NCI-H1930 (cell line): ENCODE measurements at regions not wholly inside any gene's neighbourhood (a gene's known extent, or its start where the extent isn't known, plus 50 kb on each side); places are given as distances from the start of the nearest gene placed in this dataset.
A peak's percentile ranks its signal among the peaks of the same experiment; 100 is the strongest.
"Not testable (repeated sequence)": the region's sequence is repeated elsewhere in the genome, so short reads cannot be mapped to it uniquely, and the experiment has no call there.

ENCODE experiments used
- DNase-seq, 2 experiments: peaks; one replicate each; lab custom pipeline; 2025; lab: John Stamatoyannopoulos, UW

DNA sequence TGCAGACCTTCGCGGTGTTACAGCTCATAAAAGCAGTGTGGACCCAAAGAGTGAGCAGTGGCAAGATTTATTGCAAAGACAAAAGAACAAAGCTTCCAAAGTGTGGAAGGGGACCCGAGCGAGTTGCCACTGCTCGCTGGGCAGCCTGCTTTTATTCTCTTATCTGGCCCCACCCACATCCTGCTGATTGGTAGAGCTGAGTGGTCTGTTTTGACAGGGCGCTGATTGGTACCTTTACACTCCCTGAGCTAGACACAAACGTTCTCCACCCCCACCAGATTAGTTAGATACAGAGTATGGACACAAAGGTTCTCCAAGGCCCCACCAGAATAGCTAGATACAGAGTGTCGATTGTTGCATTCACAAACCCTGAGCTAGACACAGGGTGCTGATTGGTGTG, 156.2 kb upstream of the GIMD1 start:
- not testable (repeated sequence) for DNase-seq

DNA sequence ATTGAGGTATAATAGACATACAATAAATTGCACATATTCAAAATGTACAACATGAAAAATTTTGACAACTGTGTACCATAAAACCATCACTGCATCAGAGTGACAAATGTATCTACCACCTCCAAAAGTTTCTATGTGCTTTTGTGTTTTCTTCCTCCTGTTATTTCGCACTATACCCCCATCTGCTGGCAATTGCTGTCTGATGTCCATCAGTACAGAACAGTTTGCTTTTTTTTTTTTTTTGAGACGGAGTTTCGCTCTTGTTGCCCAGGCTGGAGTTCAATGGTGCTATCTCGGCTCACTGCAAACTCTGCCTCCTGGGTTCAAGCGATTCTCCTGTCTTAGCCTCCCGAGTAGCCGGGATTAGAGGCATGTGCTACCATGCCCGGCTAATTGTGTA, 154.3 kb upstream of the GIMD1 start:
- no peak for DNase-seq

DNA sequence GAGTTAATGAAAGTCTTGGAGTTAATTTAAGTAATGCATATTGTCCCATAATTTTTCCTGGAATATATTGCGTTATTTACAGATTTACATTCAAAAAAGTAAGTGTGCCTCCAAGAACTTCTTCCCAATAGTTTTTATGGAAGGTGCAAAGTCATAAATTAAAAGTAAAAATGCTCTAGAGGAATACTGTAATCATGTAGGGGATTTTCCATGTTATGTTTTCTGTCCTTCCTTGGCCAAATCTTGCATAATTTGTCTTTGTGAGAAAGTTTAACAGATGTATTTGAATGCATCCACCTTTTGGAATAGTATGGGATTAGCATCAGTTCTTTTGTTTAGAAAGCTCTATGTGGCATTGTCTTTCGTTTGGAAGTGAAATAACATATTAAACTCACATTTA, 144.1 kb upstream of the GIMD1 start:
- no peak for DNase-seq

- no peak for DNase-seq
Observed at GRCh38 chr4:106507440-106507839, 138.9 kb upstream of the GIMD1 start.

- no peak for DNase-seq
Observed at GRCh38 chr4:106503116-106504050, 134.8 kb upstream of the GIMD1 start.

DNA sequence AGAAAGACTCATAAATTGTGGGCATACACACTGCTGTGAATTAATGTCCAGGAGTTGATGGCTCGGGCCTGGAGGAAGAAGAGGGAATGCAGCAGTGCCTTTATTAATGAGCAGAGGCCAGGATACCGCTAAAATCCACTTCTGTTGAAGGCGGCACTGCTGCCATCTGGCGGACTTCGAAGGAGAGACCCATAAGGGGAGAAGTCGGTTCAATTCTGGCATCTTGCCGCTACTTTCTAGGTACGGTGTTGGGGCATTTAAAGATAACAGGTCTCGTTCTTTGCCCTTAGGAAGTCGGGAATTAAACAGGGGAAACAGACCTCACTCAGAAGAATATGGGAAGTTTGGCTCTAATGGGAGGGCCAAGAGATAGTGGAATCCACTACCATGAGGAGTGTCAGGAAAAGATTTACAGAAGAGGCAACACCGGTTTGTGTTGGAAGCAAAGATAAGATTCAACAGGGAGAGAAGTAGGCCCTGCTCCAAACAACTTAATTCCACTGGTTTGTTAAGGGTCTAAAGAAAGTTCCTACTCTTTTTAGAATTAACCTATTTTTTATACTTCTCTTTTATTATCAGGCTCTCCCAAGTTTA, 133.6 kb upstream of the GIMD1 start:
- DNase-seq = peak in 1 of 2 experiments; percentile 3

- no peak for DNase-seq
Observed at GRCh38 chr4:106497271-106497670, 128.7 kb upstream of the GIMD1 start.

- DNase-seq = no peak
Observed at GRCh38 chr4:106496061-106496460, 127.5 kb upstream of the GIMD1 start.

GRCh38 chr4:106495476-106495875, 126.9 kb upstream of the GIMD1 start:
- DNase-seq = no peak

- DNase-seq = no peak
Observed at GRCh38 chr4:106494066-106494465, 125.5 kb upstream of the GIMD1 start.

DNA sequence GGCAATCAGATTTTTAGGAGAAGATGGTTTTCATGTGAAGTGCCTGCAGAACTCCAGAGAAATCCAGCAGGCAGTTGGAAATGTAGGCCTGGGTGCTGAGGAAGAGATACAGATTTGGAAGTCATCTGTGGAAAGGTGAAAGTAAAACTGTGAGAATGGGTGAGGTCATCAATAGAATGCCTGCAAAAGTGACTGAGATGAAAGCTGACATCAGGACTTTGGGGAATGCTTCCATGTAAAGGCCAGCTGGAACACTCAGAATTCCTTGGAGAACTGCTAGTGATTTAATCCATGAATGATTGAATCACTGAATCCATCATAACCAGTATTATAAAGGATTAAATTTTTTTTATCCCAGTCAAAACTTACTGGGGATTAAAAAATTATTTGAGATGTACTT, 124.5 kb upstream of the GIMD1 start:
- no peak for DNase-seq

DNA sequence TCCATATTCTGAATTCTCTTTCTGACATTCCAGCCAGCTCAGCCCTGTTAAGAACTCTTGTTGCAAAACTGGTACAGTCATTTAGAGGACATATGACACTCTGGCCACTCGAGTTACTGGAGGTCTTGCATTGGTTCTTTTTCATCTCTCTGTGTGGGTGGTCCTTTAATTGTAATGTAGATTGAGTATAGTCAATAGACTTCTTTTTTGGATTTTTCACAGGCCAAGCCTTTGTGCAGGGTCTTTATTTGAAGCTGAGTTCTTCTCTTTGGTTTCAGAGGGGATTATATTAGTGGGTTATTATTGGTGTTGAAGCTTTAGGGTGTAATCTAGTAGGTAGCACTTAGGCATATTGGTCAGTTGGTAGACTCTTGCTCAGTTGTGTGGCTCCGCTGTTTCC, 118.0 kb upstream of the GIMD1 start:
- DNase-seq = no peak

DNA sequence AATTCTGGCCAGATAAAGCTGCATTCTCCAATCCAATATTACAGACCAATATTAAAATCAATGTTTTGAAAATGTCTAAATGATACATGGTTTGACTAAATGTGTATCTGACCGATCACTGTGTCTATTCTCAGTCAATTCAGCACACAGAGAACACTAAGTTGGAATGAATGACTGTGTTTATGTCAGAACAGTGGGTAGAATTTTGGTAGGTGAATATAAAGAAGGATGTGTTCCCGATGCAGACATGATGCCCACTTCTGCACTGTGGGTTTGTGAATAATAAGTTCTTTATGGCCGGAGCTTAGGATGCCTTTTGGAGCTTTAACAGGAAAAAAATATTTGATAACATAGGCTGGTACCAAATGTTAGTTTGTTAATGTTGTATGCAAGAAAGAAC, 113.2 kb upstream of the GIMD1 start:
- DNase-seq = no peak

GRCh38 chr4:106478152-106478551, 109.6 kb upstream of the GIMD1 start:
- DNase-seq = peak in 1 of 2 experiments; percentile 48

GRCh38 chr4:106476741-106477140, 108.2 kb upstream of the GIMD1 start:
- no peak for DNase-seq

DNA sequence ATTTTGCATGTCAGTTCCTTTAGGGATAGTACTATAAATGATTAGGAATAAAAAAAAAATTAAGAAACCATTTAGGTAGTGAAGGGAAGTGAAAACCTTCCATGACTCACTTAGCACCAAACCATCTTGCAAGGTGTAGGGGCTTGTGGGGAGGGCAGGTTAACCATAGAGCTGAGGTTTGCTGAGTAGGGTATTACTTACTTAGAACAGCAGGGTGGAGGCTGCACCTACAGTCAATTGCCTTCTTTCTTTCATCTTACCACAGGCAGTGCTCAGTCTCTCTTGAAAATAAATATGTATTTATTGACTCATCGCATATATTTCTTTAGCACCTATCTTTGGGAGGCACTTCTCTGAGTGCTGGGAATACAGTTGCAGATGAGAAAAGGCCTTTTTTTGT, 104.9 kb upstream of the GIMD1 start:
- DNase-seq = no peak

- DNase-seq = no peak
Observed at GRCh38 chr4:106471151-106471550, 102.6 kb upstream of the GIMD1 start.

DNA sequence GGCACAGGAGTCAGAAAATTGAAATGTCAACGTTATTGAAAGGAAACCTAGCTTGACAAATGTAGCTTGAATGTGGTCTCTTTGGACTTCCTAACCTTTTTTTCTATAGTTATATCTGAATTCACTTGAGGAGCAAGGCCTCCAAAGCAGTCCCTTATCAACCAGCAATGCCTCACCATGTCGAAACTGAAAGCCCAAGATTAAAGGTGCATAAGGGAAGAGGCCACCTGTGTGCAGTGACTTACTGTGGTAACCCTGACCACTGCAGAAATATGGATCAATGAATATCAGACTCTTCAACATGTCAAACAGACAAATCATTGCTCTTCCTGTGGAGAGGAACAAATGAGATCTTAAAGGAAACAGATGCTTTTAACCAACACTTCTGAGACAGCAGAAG, 95.0 kb upstream of the GIMD1 start:
- DNase-seq = no peak

- no peak for DNase-seq
Observed at GRCh38 chr4:106454581-106454980, 86.0 kb upstream of the GIMD1 start.

- no peak for DNase-seq
Observed at GRCh38 chr4:106454021-106454420, 85.4 kb upstream of the GIMD1 start.

GRCh38 chr4:106451091-106451490, 82.5 kb upstream of the GIMD1 start:
- no peak for DNase-seq

DNA sequence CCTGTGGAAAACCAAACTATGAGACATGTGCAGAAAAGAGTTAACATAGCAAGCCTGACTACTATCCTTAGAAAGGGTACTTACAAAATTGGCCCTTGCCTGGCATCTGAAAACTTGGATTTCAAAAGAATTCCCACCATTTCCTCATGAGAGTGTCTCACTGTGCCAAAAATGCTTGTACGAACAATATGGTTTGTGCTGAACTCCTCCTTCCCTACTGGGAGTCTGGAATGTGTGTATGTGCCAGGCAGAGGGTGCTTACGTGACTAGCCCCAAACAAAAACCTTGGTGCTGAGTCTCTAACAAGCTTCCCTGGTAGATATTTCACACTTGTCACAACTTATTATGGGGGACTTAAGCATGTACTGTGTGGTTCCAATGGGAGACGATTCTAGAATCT, 81.7 kb upstream of the GIMD1 start:
- DNase-seq = no peak

GRCh38 chr4:106444557-106444956, 76.0 kb upstream of the GIMD1 start:
- no peak for DNase-seq

DNA sequence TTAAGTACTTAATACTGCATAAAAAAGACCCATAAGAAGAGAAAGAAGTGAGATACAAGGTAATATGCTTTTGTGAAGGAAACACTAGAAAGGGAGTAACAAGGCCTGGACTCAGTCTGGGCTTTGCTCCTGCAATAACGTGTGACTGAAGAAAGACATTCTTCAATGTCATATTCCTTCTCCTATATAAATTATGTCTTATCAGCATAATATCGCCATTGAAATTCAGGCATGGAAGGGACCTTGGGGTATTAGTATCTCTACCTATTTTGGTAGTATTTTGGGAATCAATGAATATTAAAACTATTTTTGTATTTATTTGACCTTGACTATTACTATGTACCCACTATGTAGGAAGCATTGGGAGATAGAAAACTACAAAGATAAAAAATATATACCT, 62.2 kb upstream of the GIMD1 start:
- DNase-seq = no peak
